ENCODE measurements at regions not wholly inside any gene's neighbourhood (a gene's known extent, or its start where the extent isn't known, plus 50 kb on each side); places are given as distances from the start of the nearest gene placed in this dataset.

GRCh38 chr10:44780426-44780825 lies 130.7 kb upstream of the TMEM72 start:
- DNase-seq (ENCODE audit: low read depth): no peak

- no peak for DNase-seq (ENCODE audit: low read depth)
Observed at GRCh38 chr10:44781131-44781530, 130.0 kb upstream of the TMEM72 start.

GRCh38 chr10:44786286-44786850 lies 124.8 kb upstream of the TMEM72 start:
- no peak for DNase-seq (ENCODE audit: low read depth)

GRCh38 chr10:44787480-44788075 lies 123.6 kb upstream of the TMEM72 start:
- no peak for DNase-seq (ENCODE audit: low read depth)

- no peak for DNase-seq (ENCODE audit: low read depth)
Observed at GRCh38 chr10:44788147-44789129, 122.7 kb upstream of the TMEM72 start.

GRCh38 chr10:44792119-44792775 lies 118.9 kb upstream of the TMEM72 start:
- DNase-seq (ENCODE audit: low read depth): no peak

- DNase-seq (ENCODE audit: low read depth): no peak
Observed at GRCh38 chr10:44799966-44800365, 111.2 kb upstream of the TMEM72 start.

GRCh38 chr10:44801383-44802327 lies 109.5 kb upstream of the TMEM72 start:
- DNase-seq (ENCODE audit: low read depth): peak; percentile 98

- DNase-seq (ENCODE audit: low read depth): no peak
Observed at GRCh38 chr10:44803862-44804261, 107.3 kb upstream of the TMEM72 start.

GRCh38 chr10:44804661-44805060 lies 106.5 kb upstream of the TMEM72 start:
- DNase-seq (ENCODE audit: low read depth): no peak

GRCh38 chr10:44805466-44806210 lies 105.5 kb upstream of the TMEM72 start:
- no peak for DNase-seq (ENCODE audit: low read depth)

GRCh38 chr10:44806950-44807349 lies 104.2 kb upstream of the TMEM72 start:
- DNase-seq (ENCODE audit: low read depth): no peak

GRCh38 chr10:44807451-44807850 lies 103.7 kb upstream of the TMEM72 start:
- DNase-seq (ENCODE audit: low read depth): no peak

GRCh38 chr10:44809647-44810046 lies 101.5 kb upstream of the TMEM72 start:
- peak; percentile 53 for DNase-seq (ENCODE audit: low read depth)

- no peak for DNase-seq (ENCODE audit: low read depth)
Observed at GRCh38 chr10:44811072-44811471, 100.1 kb upstream of the TMEM72 start.

- no peak for DNase-seq (ENCODE audit: low read depth)
Observed at GRCh38 chr10:44813201-44813600, 97.9 kb upstream of the TMEM72 start.

GRCh38 chr10:44814929-44815328 lies 96.2 kb upstream of the TMEM72 start:
- DNase-seq (ENCODE audit: low read depth): no peak

- DNase-seq (ENCODE audit: low read depth): no peak
Observed at GRCh38 chr10:44818041-44818649, 93.0 kb upstream of the TMEM72 start.

- peak; percentile 6 for DNase-seq (ENCODE audit: low read depth)
Observed at GRCh38 chr10:44818701-44819127, 92.4 kb upstream of the TMEM72 start.

GRCh38 chr10:44820094-44820493 lies 91.0 kb upstream of the TMEM72 start:
- DNase-seq (ENCODE audit: low read depth): no peak
